Body of pancreas (tissue), 4 donors: ENCODE measurements at regions not wholly inside any gene's neighbourhood (a gene's known extent, or its start where the extent isn't known, plus 50 kb on each side); places are given as distances from the start of the nearest gene placed in this dataset.

Experiments used
- ATAC-seq: fragments of 150-250 bp; one replicate; pipeline ENCODE4 v1.9.1; 2016
- DNase-seq, 4 donors: peaks; one replicate each; pipeline ENCODE4 v3.0.0-alpha.2; 2019
- H3K27ac ChIP-seq, 4 donors: fragments of 200-600 bp; sonication (generic); 1 replicate in 3 of 4; 2 replicates in 1 of 4; pipeline versions ENCODE4 v1.5.1 to v1.6.1; 2016 to 2019; ENCODE audit warnings: mild to moderate bottlenecking in 1 of 4, mixed read lengths in 1 of 4, moderate library complexity in 1 of 4
- H3K27me3 ChIP-seq, 2 donors: fragments of 200-600 bp; sonication (generic); one replicate each; pipeline ENCODE4 v1.6.0; 2016; ENCODE audit warnings: mild to moderate bottlenecking in 1 of 2
- H3K36me3 ChIP-seq, 2 donors: fragments of 200-600 bp; sonication (generic); replicated peaks in 1 of 2; 2 replicates each; pipeline ENCODE4 v1.5.1; 2016; ENCODE audit warnings: low read depth in 2 of 2; ENCODE audit not compliant: insufficient read depth in 1 of 2
- H3K4me1 ChIP-seq: fragments of 200-600 bp; sonication (generic); one replicate; pipeline ENCODE4 v1.6.0; 2016
- H3K4me3 ChIP-seq, 2 donors: fragments of 200-600 bp; sonication (generic); 1 replicate in 1 of 2; 2 replicates in 1 of 2; pipeline ENCODE4 v1.5.1; 2016 to 2019
- H3K9me3 ChIP-seq, 3 donors: fragments of 200-600 bp; sonication (generic); 1 replicate in 2 of 3; 2 replicates in 1 of 3; pipeline ENCODE4 v1.5.1; 2016
- CTCF ChIP-seq, 7 experiments: fragments of 450-650 bp in 4 of 7; fragments of 200-600 bp in 3 of 7; sonication (generic) in 3 of 7; IDR thresholded peaks; one replicate each; pipeline ENCODE4 v1.5.1; 2016 to 2019; ENCODE audit warnings: antibody characterized with exemption in 7 of 7
- POLR2A ChIP-seq, 3 donors: fragments of 450-650 bp; IDR thresholded peaks; one replicate each; pipeline ENCODE4 v1.6.1; 2016; ENCODE audit warnings: antibody characterized with exemption in 3 of 3, mild to moderate bottlenecking in 2 of 3
- WGBS, 2 donors: methylation state at CpG; one replicate each; pipeline ENCODE4 v1.1.5; 2017; 5-methylcytosine and 5-hydroxymethylcytosine counted together
- intact Hi-C: fragments of 100-400 bp; cut with DNase I; formaldehyde crosslinking; loops from one replicate; pipeline ENCODE4 v1.15.1; 2023

GRCh38 chr3:28791713-28792255 lies 443.2 kb upstream of the AZI2 start:
- Histone ChIP-seq H3K4me3 (no peak overlapping the region), H3K4me1 (no peaks in the 10 kb centered on the region), H3K27me3 (no peaks in the 10 kb centered on the region), H3K27ac (no peak overlapping the region), H3K36me3 (no peaks in the 10 kb centered on the region), H3K9me3 (no peaks in the 10 kb centered on the region)
- TF ChIP-seq CTCF (IDR thresholded peaks at IDR 0.05), result no peak
- DNase-seq (no peak), ATAC-seq (no peak)
- WGBS, 2 donors, result 58 to 65% methylated on average over 6 of the region's 6 CpGs
- intact Hi-C loops, result no loop called here

GRCh38 chr3:28792604-28793003 lies 444.0 kb upstream of the AZI2 start:
- Histone ChIP-seq H3K9me3 (no peaks in the 10 kb centered on the region), H3K4me3 (no peak overlapping the region), H3K4me1 (no peaks in the 10 kb centered on the region), H3K27me3 (no peaks in the 10 kb centered on the region), H3K36me3 (no peaks in the 10 kb centered on the region), H3K27ac (no peak overlapping the region)
- 22 to 25% methylated on average over 2 of the region's 2 CpGs for WGBS, 2 donors
- TF ChIP-seq POLR2A (IDR thresholded peaks at IDR 0.05), result no peak
- TF ChIP-seq CTCF (IDR thresholded peaks at IDR 0.05), result no peak
- no peak for DNase-seq
- ATAC-seq, result no peak
- intact Hi-C loops, result no loop called here

- Histone ChIP-seq H3K4me3 (no peak overlapping the region), H3K27me3 (no peaks in the 10 kb centered on the region), H3K9me3 (no peaks in the 10 kb centered on the region), H3K36me3 (no peaks in the 10 kb centered on the region), H3K4me1 (no peaks in the 10 kb centered on the region), H3K27ac (no peak overlapping the region)
- ATAC-seq, result no peak
- intact Hi-C loops, result no loop called here
- 81 to 88% methylated on average over 4 of the region's 4 CpGs for WGBS, 2 donors
- no peak for TF ChIP-seq CTCF (IDR thresholded peaks at IDR 0.05)
- no peak for TF ChIP-seq POLR2A (IDR thresholded peaks at IDR 0.05)
- no peak for DNase-seq
Measured at GRCh38 chr3:28799084-28799483, 450.5 kb upstream of the AZI2 start.

GRCh38 chr3:28800203-28800602 lies 451.6 kb upstream of the AZI2 start:
- DNase-seq, result no peak
- ATAC-seq, result no peak
- no peak overlapping the region for H3K27ac ChIP-seq
- H3K36me3 ChIP-seq, result no peaks in the 10 kb centered on the region
- H3K27me3 ChIP-seq, result no peaks in the 10 kb centered on the region
- H3K9me3 ChIP-seq, result no peaks in the 10 kb centered on the region
- H3K4me1 ChIP-seq, result no peaks in the 10 kb centered on the region
- no peak overlapping the region for H3K4me3 ChIP-seq
- WGBS, 2 donors, result 79 to 88% methylated on average over 1 of the region's 1 CpG
- TF ChIP-seq POLR2A (IDR thresholded peaks at IDR 0.05) (no peak), CTCF (IDR thresholded peaks at IDR 0.05) (no peak)
- intact Hi-C loops, result no loop called here

- ATAC-seq (no peak), DNase-seq (no peak)
- TF ChIP-seq POLR2A (IDR thresholded peaks at IDR 0.05) (no peak), CTCF (IDR thresholded peaks at IDR 0.05) (no peak)
- Histone ChIP-seq H3K9me3 (no peaks in the 10 kb centered on the region), H3K27me3 (no peaks in the 10 kb centered on the region), H3K4me1 (no peaks in the 10 kb centered on the region), H3K36me3 (no peaks in the 10 kb centered on the region), H3K27ac (no peak overlapping the region), H3K4me3 (no peak overlapping the region)
- intact Hi-C loops, result no loop called here
- WGBS, 2 donors, result 46 to 67% methylated on average over 4 of the region's 4 CpGs
Measured at GRCh38 chr3:28808068-28808467, 459.4 kb upstream of the AZI2 start.
